Ascending aorta (tissue), 2 donors: ENCODE measurements at regions not wholly inside any gene's neighbourhood (a gene's known extent, or its start where the extent isn't known, plus 50 kb on each side); places are given as distances from the start of the nearest gene placed in this dataset.

Experiments used
- DNase-seq, 2 donors: peaks; one replicate each; pipeline ENCODE4 v3.0.0-alpha.2; 2019; ENCODE audit warnings: low spot score in 2 of 2
- H3K27ac ChIP-seq, 2 donors: fragments of 200-600 bp; sonication (generic); one replicate each; pipeline ENCODE4 v1.5.1; 2016 to 2017; ENCODE audit warnings: mild to moderate bottlenecking in 1 of 2
- H3K27me3 ChIP-seq: fragments of 200-600 bp; sonication (generic); one replicate; pipeline ENCODE4 v1.5.1; 2017
- H3K36me3 ChIP-seq, 2 donors: fragments of 200-600 bp; sonication (generic); one replicate each; pipeline ENCODE4 v1.5.1; 2016
- H3K4me1 ChIP-seq, 2 donors: fragments of 200-600 bp; sonication (generic); one replicate each; pipeline ENCODE4 v1.5.1; 2016 to 2017; ENCODE audit warnings: mild to moderate bottlenecking in 1 of 2
- H3K4me3 ChIP-seq, 2 donors: fragments of 200-600 bp; sonication (generic); one replicate each; pipeline ENCODE4 v1.5.1; 2016 to 2017; ENCODE audit warnings: mild to moderate bottlenecking in 1 of 2
- H3K9me3 ChIP-seq, 2 donors: fragments of 200-600 bp; sonication (generic); one replicate each; pipeline ENCODE4 v1.5.1; 2016
- CTCF ChIP-seq, 3 experiments: fragments of 200-600 bp in 2 of 3; fragments of 450-650 bp in 1 of 3; sonication (generic) in 2 of 3; IDR thresholded peaks; one replicate each; pipeline ENCODE4 v1.5.1; 2016 to 2019; ENCODE audit warnings: antibody characterized with exemption in 3 of 3, mild to moderate bottlenecking in 1 of 3, moderate library complexity in 1 of 3
- intact Hi-C: fragments of 100-400 bp; cut with DNase I; formaldehyde crosslinking; loops from one replicate; pipeline ENCODE4 v1.15.1; 2023

GRCh38 chr2:52465287-52465686, 1302.3 kb upstream of the CHAC2 start:
- Histone ChIP-seq H3K27me3 (no peaks in the 10 kb centered on the region), H3K4me3 (no peak overlapping the region), H3K4me1 (no peaks in the 10 kb centered on the region), H3K9me3 (no peaks in the 10 kb centered on the region), H3K36me3 (no peaks in the 10 kb centered on the region), H3K27ac (no peak overlapping the region)
- intact Hi-C loops = no loop called here
- TF ChIP-seq CTCF (IDR thresholded peaks at IDR 0.05) = no peak
- no peak for DNase-seq

GRCh38 chr2:52463457-52463856, 1304.1 kb upstream of the CHAC2 start:
- Histone ChIP-seq H3K27ac (no peak overlapping the region), H3K4me1 (no peaks in the 10 kb centered on the region), H3K9me3 (no peaks in the 10 kb centered on the region), H3K4me3 (no peak overlapping the region), H3K36me3 (no peaks in the 10 kb centered on the region), H3K27me3 (no peaks in the 10 kb centered on the region)
- no peak for DNase-seq
- intact Hi-C loops = no loop called here
- TF ChIP-seq CTCF (IDR thresholded peaks at IDR 0.05) = no peak

- no peaks in the 10 kb centered on the region for H3K4me1 ChIP-seq
- H3K27me3 ChIP-seq = no peaks in the 10 kb centered on the region
- no peak overlapping the region for H3K4me3 ChIP-seq
- H3K36me3 ChIP-seq = no peaks in the 10 kb centered on the region
- no peak for DNase-seq
- no peaks in the 10 kb centered on the region for H3K9me3 ChIP-seq
- intact Hi-C loops = no loop called here
- TF ChIP-seq CTCF (IDR thresholded peaks at IDR 0.05) = no peak
- no peak overlapping the region for H3K27ac ChIP-seq
Observed at GRCh38 chr2:52456561-52457377, 1310.8 kb upstream of the CHAC2 start.

GRCh38 chr2:52454962-52455361, 1312.6 kb upstream of the CHAC2 start:
- no peak for DNase-seq
- H3K27ac ChIP-seq = no peak overlapping the region
- no peaks in the 10 kb centered on the region for H3K9me3 ChIP-seq
- no peaks in the 10 kb centered on the region for H3K4me1 ChIP-seq
- H3K36me3 ChIP-seq = no peaks in the 10 kb centered on the region
- H3K27me3 ChIP-seq = no peaks in the 10 kb centered on the region
- intact Hi-C loops = no loop called here
- no peak overlapping the region for H3K4me3 ChIP-seq
- TF ChIP-seq CTCF (IDR thresholded peaks at IDR 0.05) = no peak

GRCh38 chr2:52452201-52452600, 1315.4 kb upstream of the CHAC2 start:
- no peaks in the 10 kb centered on the region for H3K4me1 ChIP-seq
- DNase-seq = no peak
- H3K27ac ChIP-seq = no peak overlapping the region
- no peak overlapping the region for H3K4me3 ChIP-seq
- H3K9me3 ChIP-seq = no peaks in the 10 kb centered on the region
- H3K27me3 ChIP-seq = no peaks in the 10 kb centered on the region
- H3K36me3 ChIP-seq = no peaks in the 10 kb centered on the region
- intact Hi-C loops = no loop called here
- TF ChIP-seq CTCF (IDR thresholded peaks at IDR 0.05) = no peak
